BLaER1 treated with 17β-estradiol and CSF1 and Interleukin-3, amounts not matched to agents 10 nM and 100 nM (cell line): ENCODE measurements at regions not wholly inside any gene's neighbourhood (a gene's known extent, or its start where the extent isn't known, plus 50 kb on each side); places are given as distances from the start of the nearest gene placed in this dataset.

ENCODE experiments used
- H3K27ac ChIP-seq, 11 experiments: shearing (Covaris generic); formaldehyde crosslinking; 2 replicates each; pipeline ENCODE4 v1.8.1; 2022
- H3K27me3 ChIP-seq, 11 experiments: shearing (Covaris generic); formaldehyde crosslinking; 2 replicates each; pipeline ENCODE4 v1.8.1; 2022
- H3K36me3 ChIP-seq, 11 experiments: shearing (Covaris generic); formaldehyde crosslinking; 2 replicates each; pipeline ENCODE4 v1.8.1; 2022
- H3K4me1 ChIP-seq, 10 experiments: shearing (Covaris generic); formaldehyde crosslinking; 2 replicates each; pipeline ENCODE4 v1.8.1; 2022
- H3K4me2 ChIP-seq, 11 experiments: shearing (Covaris generic); formaldehyde crosslinking; 2 replicates each; pipeline ENCODE4 v1.8.1; 2022
- H3K4me3 ChIP-seq, 10 experiments: shearing (Covaris generic); formaldehyde crosslinking; 2 replicates each; pipeline ENCODE4 v1.8.1; 2022
- H3K9ac ChIP-seq, 11 experiments: shearing (Covaris generic); formaldehyde crosslinking; 2 replicates each; pipeline ENCODE4 v1.8.1; 2022
- H3K9me3 ChIP-seq, 11 experiments: shearing (Covaris generic); formaldehyde crosslinking; replicated peaks in 1 of 11; 2 replicates each; pipeline ENCODE4 v1.8.1; 2022
- H4K20me1 ChIP-seq, 11 experiments: shearing (Covaris generic); formaldehyde crosslinking; 2 replicates each; pipeline ENCODE4 v1.8.1; 2022
- Cebpa-rat ChIP-seq, 11 experiments: shearing (Covaris generic); IDR thresholded peaks; 2 replicates each; pipeline ENCODE4 v1.8.1; 2022

DNA sequence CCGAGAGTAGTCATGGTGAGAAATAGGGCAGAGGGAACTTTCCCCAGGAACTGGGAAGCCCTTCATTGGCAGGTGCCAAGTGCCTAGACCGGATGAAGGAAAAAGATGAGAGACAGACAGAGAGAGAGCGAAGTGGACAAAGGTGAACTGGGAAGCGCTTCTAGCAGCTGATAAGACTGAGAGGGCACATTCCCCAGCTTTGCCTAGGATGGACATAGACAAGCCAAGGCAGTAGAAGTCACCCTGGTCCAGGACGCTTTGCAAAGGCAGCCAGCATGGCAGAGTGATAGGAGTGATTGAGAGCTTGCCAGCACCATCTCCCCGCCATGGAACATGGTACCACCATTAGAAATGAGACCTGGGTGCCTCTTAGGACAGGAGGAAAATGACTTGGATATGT is 372.8 kb upstream of the MGMT start:
- Histone ChIP-seq H3K27ac (no peak overlapping the region), H3K27me3 (no peaks in the 10 kb centered on the region), H3K9me3 (no peaks in the 10 kb centered on the region), H3K4me3 (no peak overlapping the region), H3K36me3 (no peaks in the 10 kb centered on the region), H3K4me2 (no peak overlapping the region), H4K20me1 (no peaks in the 10 kb centered on the region), H3K4me1 (peaks cover 7 to 17% (median 14%) of the 10 kb centered on the region in 10 experiments; a peak in 19 of 20 replicates), H3K9ac (no peak overlapping the region)
- TF ChIP-seq Cebpa-rat (IDR thresholded peaks at IDR 0.05), result no peak

DNA sequence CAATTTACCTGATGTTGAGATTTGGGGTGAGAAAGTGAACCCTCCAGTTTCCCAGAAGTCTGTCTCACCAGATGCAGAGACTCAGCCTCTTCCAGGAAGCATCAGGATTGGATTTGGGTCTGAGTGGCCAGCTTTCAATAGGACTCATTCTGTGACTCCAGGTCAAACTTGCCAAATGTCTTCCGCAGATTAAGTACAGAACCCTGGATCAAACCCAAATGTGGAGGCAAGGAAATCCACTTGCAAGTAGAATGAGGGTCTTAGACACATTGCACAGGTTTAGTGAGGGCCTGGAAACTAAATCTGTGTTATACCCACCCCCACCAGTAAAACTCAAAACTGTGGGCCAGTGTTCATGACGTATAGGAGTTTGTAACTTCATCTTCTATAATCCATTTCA is 372.2 kb upstream of the MGMT start:
- no peak overlapping the region for H3K27ac ChIP-seq
- H4K20me1 ChIP-seq, result no peaks in the 10 kb centered on the region
- no peaks in the 10 kb centered on the region for H3K9me3 ChIP-seq
- no peak overlapping the region for H3K4me3 ChIP-seq
- no peak overlapping the region for H3K4me2 ChIP-seq
- no peaks in the 10 kb centered on the region for H3K36me3 ChIP-seq
- H3K4me1 ChIP-seq, result peaks cover 7 to 17% (median 14%) of the 10 kb centered on the region in 10 experiments; a peak in 19 of 20 replicates
- H3K9ac ChIP-seq, result no peak overlapping the region
- no peaks in the 10 kb centered on the region for H3K27me3 ChIP-seq
- TF ChIP-seq Cebpa-rat (IDR thresholded peaks at IDR 0.05), result no peak

DNA sequence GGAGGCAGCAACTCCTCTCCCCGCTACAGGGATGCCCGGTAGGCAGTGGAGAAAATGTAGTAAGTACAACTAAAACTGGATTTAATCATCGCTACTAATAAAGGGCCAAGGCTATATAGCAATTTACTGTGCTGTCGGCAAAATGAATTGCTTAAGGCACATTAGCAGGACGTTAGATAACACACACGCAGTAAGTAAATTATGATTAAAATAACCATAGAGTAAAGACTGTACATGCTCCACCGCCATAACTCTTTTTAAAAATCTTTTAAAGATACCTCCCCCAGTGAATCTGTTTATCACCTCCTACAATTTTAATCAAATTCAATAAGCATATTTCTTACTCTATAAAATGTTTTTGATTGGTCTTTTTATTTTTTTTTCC is 371.4 kb upstream of the MGMT start:
- no peaks in the 10 kb centered on the region for H3K36me3 ChIP-seq
- no peak overlapping the region for H3K9ac ChIP-seq
- H3K4me3 ChIP-seq, result no peak overlapping the region
- peaks cover 5 to 9% (median 7%) of the 10 kb centered on the region in 10 experiments; a peak in 19 of 20 replicates for H3K4me1 ChIP-seq
- no peak overlapping the region for H3K27ac ChIP-seq
- H3K4me2 ChIP-seq, result no peak overlapping the region
- H4K20me1 ChIP-seq, result no peaks in the 10 kb centered on the region
- no peaks in the 10 kb centered on the region for H3K9me3 ChIP-seq
- no peak for TF ChIP-seq Cebpa-rat (IDR thresholded peaks at IDR 0.05)
- H3K27me3 ChIP-seq, result no peaks in the 10 kb centered on the region

DNA sequence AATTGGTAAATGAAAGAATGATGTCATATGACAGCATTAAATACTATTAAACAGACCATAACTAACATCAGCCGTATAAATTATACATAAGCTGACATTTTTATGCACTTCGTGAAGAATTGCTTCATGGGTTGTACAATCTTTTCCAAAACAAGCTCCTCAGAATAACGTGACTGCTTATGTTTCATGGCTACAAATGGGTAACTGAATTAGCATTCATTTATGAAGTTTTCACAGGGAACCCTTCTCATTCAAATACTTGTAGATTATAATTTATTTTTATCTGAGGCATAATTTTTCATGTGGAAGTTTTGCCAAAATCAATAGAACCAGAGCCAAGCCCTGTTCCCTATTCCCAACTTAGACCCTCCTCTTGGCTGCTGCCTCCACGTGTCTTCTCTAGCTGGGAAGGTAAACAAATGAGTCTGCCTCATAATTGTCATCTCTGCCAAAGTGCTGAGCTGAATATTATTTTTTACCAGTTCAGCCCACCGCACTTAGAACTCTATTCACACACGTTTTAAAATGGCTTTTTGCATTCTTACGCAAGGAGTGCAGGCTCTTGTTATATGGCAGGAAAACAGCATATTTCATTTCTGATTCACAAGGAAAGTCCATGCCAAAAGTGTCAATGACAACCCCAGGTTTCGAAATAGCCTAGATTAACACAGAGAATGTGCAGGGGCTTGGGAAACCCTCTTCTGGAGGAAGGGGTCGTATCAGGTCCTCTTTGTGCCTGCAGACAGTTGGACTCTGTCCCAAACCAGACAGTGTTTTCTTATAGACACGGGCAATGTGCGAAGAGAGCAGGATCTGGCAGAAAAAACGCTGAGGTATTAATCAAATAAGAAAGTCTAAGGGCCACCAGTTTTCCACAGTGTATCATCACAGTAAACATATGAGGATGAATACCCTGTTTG is 370.7 kb upstream of the MGMT start:
- H3K36me3 ChIP-seq, result no peaks in the 10 kb centered on the region
- H3K27ac ChIP-seq, result no peak overlapping the region
- no peak overlapping the region for H3K9ac ChIP-seq
- H3K4me1 ChIP-seq, result peaks cover 0 to 2% (median under 1%) of the 10 kb centered on the region in 10 experiments; a peak in 5 of 20 replicates
- no peak overlapping the region for H3K4me2 ChIP-seq
- no peak overlapping the region for H3K4me3 ChIP-seq
- TF ChIP-seq Cebpa-rat (IDR thresholded peaks at IDR 0.05), result no peak
- H3K27me3 ChIP-seq, result no peaks in the 10 kb centered on the region
- no peaks in the 10 kb centered on the region for H4K20me1 ChIP-seq
- H3K9me3 ChIP-seq, result no peaks in the 10 kb centered on the region

DNA sequence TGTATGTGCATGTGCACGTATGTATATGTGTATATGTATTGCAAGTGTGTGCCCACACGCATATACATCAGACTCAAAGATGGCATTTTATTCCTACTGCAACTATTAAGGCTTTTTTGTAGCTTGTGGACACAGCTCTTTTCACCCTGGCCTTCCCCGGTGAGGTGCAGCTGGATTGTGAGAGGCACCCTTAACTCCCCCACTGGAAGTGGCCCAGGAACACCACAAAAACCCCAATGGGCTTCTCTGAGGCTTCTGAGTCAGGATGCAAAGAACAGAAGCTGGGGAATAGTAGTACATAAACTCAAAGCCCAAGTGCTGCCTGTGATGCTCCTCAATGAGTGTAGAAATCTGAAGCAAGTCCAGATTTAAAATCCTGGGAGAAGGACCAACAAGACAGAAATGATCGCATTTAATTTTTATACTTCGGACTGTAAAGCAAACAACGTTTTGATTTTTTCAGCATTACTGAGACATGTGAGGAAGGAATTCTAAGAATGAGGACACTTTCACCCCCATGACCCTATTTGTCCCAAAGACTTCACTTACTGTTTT is 369.2 kb upstream of the MGMT start:
- H3K9me3 ChIP-seq, result no peaks in the 10 kb centered on the region
- no peaks in the 10 kb centered on the region for H3K36me3 ChIP-seq
- H3K27me3 ChIP-seq, result no peaks in the 10 kb centered on the region
- H3K9ac ChIP-seq, result no peak overlapping the region
- TF ChIP-seq Cebpa-rat (IDR thresholded peaks at IDR 0.05), result no peak
- H3K4me3 ChIP-seq, result no peak overlapping the region
- H3K4me2 ChIP-seq, result no peak overlapping the region
- no peak overlapping the region for H3K27ac ChIP-seq
- H4K20me1 ChIP-seq, result no peaks in the 10 kb centered on the region
- H3K4me1 ChIP-seq, result no peaks in the 10 kb centered on the region

DNA sequence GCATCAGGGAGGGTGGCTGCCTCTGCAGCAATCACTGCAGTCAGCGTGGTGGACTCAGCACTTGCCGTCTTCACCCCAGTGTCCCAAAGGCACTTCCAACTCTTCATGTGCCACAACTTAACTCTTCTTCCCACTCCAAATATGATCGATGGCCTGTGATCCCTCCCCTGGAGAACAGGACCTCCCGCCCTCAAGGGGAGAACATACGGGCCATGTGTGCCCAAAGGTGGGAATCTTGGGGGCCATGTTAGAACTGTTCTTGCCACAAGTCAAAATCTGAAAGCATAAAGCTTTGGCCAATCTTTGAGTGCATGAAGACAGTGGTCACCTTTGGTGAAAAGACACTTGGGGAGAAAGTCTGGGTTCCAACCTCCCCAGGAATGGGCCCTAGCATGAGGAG is 368.5 kb upstream of the MGMT start:
- no peaks in the 10 kb centered on the region for H3K27me3 ChIP-seq
- H3K9ac ChIP-seq, result no peak overlapping the region
- H3K4me3 ChIP-seq, result no peak overlapping the region

DNA sequence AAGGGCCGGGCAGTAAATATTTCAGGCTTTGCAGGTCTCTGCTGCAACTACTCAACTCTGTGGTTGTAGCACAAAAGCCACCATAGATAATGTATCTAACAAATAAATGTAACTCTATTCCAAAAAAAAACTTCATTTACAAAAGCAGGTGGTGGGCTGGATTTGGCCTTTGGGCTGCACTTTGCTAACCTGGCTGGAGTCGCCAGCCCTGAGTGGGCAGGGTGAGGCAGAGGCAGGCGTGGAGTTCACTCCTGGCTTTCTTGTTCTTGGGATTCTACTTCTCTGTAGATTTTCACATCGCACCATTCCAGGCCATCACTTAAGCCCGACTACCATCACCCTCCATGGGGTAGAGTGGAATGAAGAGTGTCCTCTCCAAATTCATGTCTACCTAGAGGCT is 367.6 kb upstream of the MGMT start:
- H3K36me3 ChIP-seq, result no peaks in the 10 kb centered on the region
- H4K20me1 ChIP-seq, result no peaks in the 10 kb centered on the region
- H3K4me1 ChIP-seq, result no peaks in the 10 kb centered on the region
- H3K4me3 ChIP-seq, result no peak overlapping the region
- TF ChIP-seq Cebpa-rat (IDR thresholded peaks at IDR 0.05), result no peak
- H3K4me2 ChIP-seq, result no peak overlapping the region
- H3K27ac ChIP-seq, result no peak overlapping the region
- H3K9me3 ChIP-seq, result no peaks in the 10 kb centered on the region
- no peak overlapping the region for H3K9ac ChIP-seq
- no peaks in the 10 kb centered on the region for H3K27me3 ChIP-seq

More for the DNA sequence above, 368.5 kb upstream of the MGMT start:
- Histone ChIP-seq H3K27ac (no peak overlapping the region), H3K4me1 (no peaks in the 10 kb centered on the region), H3K9me3 (no peaks in the 10 kb centered on the region), H4K20me1 (no peaks in the 10 kb centered on the region), H3K36me3 (no peaks in the 10 kb centered on the region), H3K4me2 (no peak overlapping the region)
- no peak for TF ChIP-seq Cebpa-rat (IDR thresholded peaks at IDR 0.05)

DNA sequence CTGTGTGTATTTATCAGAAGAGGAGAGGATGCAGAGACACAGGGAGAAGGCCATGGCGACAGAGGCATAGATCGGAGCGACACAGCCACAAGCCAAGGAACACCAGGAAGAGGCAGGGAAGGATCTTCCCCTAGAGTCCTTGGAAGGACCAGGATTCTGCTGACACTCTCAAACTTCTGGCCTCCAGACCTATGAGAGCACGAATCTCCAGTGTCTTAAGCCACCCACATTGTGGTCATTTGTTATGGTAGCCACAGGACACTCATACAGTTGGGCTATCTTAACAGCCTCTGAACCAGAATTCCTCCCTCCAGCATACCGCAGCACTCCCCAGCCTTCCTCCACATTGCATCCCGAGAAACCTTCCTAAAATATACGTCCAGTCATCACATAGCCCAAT is 367.0 kb upstream of the MGMT start:
- no peak overlapping the region for H3K4me2 ChIP-seq
- H3K4me1 ChIP-seq, result no peaks in the 10 kb centered on the region
- H3K27me3 ChIP-seq, result no peaks in the 10 kb centered on the region
- H3K4me3 ChIP-seq, result no peak overlapping the region
- no peak overlapping the region for H3K27ac ChIP-seq
- no peaks in the 10 kb centered on the region for H3K9me3 ChIP-seq
- H3K36me3 ChIP-seq, result no peaks in the 10 kb centered on the region
- no peak for TF ChIP-seq Cebpa-rat (IDR thresholded peaks at IDR 0.05)
- H4K20me1 ChIP-seq, result no peaks in the 10 kb centered on the region
- no peak overlapping the region for H3K9ac ChIP-seq

DNA sequence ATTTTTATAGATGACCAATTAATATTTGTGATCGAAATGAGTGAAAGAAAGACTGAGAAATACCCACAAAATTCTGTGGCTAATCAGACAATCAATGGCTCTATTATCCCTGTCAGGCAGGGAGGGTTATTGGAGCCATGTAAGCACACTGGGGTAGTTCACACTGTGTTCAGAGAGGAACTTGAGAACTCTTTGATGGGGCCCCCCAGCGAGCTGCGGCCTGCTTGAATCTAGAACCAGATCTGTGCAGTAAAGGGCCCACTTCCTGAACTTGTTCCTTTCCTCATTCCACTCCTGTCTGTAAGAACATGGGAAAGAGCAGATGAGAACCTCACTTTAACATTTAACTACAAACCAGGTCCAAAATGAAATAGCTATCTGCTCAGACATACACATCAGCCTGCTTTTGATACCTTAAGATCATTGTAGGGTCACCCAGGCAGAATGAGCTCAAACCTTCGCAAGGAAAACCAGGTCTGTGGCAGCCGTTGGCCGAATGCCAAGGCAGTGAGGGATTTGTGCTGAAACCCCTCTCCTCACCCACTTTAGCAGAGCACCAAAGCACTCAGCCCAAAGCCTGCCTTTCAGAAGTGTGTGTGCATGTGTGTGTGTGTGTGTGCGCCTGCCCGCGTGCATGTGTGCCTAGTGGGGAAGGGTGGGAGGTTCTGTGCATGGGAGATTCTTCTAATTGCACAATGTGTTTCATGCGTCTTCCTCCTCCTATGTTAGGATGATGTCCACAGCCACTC is 365.6 kb upstream of the MGMT start:
- no peaks in the 10 kb centered on the region for H4K20me1 ChIP-seq
- H3K36me3 ChIP-seq, result no peaks in the 10 kb centered on the region
- TF ChIP-seq Cebpa-rat (IDR thresholded peaks at IDR 0.05), result no peak
- H3K4me2 ChIP-seq, result no peak overlapping the region
- no peaks in the 10 kb centered on the region for H3K9me3 ChIP-seq
- no peaks in the 10 kb centered on the region for H3K4me1 ChIP-seq
- H3K27ac ChIP-seq, result no peak overlapping the region
- no peaks in the 10 kb centered on the region for H3K27me3 ChIP-seq
- H3K9ac ChIP-seq, result no peak overlapping the region
- H3K4me3 ChIP-seq, result no peak overlapping the region
